ENCODE measurements at regions not wholly inside any gene's neighbourhood (a gene's known extent, or its start where the extent isn't known, plus 50 kb on each side); places are given as distances from the start of the nearest gene placed in this dataset.

GRCh38 chr7:110407706-110408105 lies 683.2 kb upstream of the LRRN3 start:
- TF ChIP-seq POLR2A (IDR thresholded peaks at IDR 0.05): no peak
- no peak for TF ChIP-seq CTCF (IDR thresholded peaks at IDR 0.05)
- TF ChIP-seq POLR2AphosphoS5 (IDR thresholded peaks at IDR 0.05; ENCODE audit: insufficient read depth in 1 of 2, low read depth in 1 of 2): no peak
